ENCODE measurements at regions not wholly inside any gene's neighbourhood (a gene's known extent, or its start where the extent isn't known, plus 50 kb on each side); places are given as distances from the start of the nearest gene placed in this dataset.

DNA sequence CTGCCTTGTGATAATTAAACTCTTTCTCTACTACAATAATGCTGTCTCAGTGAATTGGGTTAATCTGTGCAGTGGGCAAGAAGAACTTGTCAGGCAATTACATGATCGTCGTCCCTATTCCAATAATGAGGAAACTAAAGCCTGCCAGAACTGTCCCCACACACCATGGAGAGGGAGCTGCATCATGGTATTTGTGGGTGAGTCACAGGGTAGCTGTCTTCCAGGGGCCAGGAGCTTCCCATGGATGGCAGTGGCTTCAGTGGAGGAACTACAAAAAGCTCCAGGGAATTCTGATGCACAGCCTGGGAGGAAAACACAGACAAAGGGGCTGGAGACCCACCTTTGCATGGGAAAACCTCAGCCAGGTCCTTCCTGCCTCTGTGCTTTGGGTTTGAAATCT lies 83.3 kb upstream of the C16orf82 start:
- TF ChIP-seq, protein P1, sequence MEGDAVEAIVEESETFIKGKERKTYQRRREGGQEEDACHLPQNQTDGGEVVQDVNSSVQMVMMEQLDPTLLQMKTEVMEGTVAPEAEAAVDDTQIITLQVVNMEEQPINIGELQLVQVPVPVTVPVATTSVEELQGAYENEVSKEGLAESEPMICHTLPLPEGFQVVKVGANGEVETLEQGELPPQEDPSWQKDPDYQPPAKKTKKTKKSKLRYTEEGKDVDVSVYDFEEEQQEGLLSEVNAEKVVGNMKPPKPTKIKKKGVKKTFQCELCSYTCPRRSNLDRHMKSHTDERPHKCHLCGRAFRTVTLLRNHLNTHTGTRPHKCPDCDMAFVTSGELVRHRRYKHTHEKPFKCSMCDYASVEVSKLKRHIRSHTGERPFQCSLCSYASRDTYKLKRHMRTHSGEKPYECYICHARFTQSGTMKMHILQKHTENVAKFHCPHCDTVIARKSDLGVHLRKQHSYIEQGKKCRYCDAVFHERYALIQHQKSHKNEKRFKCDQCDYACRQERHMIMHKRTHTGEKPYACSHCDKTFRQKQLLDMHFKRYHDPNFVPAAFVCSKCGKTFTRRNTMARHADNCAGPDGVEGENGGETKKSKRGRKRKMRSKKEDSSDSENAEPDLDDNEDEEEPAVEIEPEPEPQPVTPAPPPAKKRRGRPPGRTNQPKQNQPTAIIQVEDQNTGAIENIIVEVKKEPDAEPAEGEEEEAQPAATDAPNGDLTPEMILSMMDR (conservative IDR thresholded peaks at IDR 0.05; ENCODE audit: low read depth, low read length), result no peak
- no peak for TF ChIP-seq EZH2 (IDR thresholded peaks at IDR 0.05; ENCODE audit: borderline replicate concordance, low read depth, low read length, poor library complexity, severe bottlenecking)
